ENCODE measurements at regions not wholly inside any gene's neighbourhood (a gene's known extent, or its start where the extent isn't known, plus 50 kb on each side); places are given as distances from the start of the nearest gene placed in this dataset.
"Not testable (repeated sequence)": the region's sequence is repeated elsewhere in the genome, so short reads cannot be mapped to it uniquely, and the experiment has no call there.

DNA sequence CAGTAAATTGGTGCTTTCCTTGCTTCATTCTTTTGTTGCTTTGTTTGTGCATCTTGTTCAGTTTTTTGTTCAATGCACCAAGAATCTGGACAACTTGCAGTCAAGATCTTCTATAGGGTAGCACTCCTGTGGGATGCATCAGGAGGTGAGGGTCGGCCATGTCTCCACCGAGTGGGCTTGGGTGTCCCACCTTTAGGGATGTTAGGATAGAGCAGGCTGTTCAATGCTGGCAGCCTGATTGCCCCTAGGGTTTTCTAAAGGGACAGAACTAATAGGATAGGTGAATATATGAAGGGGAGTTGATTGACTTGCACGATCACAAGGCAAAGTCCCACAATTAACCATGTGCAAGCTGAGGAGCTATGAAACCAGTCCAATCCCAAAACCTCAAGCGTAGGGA lies 109.9 kb downstream of the GLRX3 start:
- no peak overlapping the region for H3K4me3 Mint-ChIP-seq
- POLR2A ChIA-PET, result no interaction called here
- CTCF ChIA-PET, result no interaction called here
- peaks cover 4% of the 10 kb centered on the region for H3K9me3 Mint-ChIP-seq
- no peaks in the 10 kb centered on the region for H3K36me3 Mint-ChIP-seq (ENCODE audit: low read depth)
- H3K27ac Mint-ChIP-seq, result no peak overlapping the region
- peaks cover 14% of the 10 kb centered on the region for H3K4me1 Mint-ChIP-seq
- DNase-seq, result no peak
- peaks cover 32% of the 10 kb centered on the region for H3K27me3 Mint-ChIP-seq

DNA sequence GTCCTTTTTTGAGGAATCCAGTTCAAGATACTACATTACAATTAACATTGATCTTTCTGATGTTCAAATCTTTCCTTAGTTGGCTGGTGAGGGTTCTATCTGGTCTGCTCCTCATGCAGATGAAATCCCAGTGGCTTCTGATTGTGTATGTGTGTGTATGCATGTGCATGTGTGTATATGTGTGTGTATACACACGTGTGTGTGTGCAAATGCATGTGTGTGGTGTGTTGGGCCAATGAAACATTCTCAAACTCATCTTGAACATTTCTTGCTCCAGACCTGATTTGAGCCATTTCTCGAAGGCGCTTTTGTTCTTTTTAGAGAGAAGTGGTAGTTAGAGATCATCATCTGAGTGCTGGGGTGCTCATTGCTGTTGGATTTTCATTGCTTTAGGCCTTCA lies 113.9 kb downstream of the GLRX3 start:
- no peaks in the 10 kb centered on the region for H3K9me3 Mint-ChIP-seq
- H3K36me3 Mint-ChIP-seq (ENCODE audit: low read depth), result no peaks in the 10 kb centered on the region
- CTCF ChIA-PET, result no interaction called here
- no peak overlapping the region for H3K4me3 Mint-ChIP-seq
- no peaks in the 10 kb centered on the region for H3K4me1 Mint-ChIP-seq
- DNase-seq, result no peak
- POLR2A ChIA-PET, result no interaction called here
- H3K27ac Mint-ChIP-seq, result no peak overlapping the region
- peaks cover 12% of the 10 kb centered on the region for H3K27me3 Mint-ChIP-seq

DNA sequence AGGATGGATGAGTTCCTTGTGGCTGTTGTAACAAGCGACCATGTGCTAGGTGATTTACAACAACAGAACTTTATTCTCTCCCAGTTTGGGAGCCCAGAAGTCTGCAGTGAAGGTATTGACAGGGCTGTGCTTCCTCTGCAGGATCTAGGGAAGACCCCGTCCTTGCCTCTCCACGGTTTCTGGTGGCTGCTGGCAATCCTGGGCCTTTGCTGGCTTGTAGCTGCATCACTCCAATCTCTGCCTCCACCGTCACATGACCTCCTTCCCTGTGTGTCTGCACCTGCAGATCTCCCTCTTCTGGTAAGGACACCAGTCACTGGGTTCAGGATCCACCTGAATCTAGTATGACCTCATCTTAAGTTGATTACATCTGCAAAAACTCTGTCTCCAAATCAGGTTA lies 115.6 kb downstream of the GLRX3 start:
- POLR2A ChIA-PET, result no interaction called here
- no peak overlapping the region for H3K27ac Mint-ChIP-seq

DNA sequence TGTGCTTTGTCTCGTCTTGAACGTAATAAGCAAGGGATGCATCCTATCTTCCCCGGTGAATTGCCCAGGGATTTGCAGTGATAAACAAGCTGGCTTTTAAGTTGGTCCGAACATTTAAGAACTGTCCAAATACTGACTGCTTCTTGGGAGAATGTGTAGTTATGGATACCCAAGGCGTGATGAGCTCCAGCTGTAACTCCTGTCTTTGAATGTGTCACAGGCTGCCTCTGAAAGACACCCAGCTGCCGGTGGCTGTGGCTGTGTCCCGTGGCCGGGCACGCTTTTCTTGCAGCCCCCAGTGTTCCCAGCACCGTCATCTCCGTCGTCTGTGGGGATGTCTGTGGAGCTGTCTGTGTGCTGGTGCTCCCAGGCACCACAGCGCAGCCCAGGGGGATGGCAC lies 118.1 kb downstream of the GLRX3 start:
- no peaks in the 10 kb centered on the region for H3K27me3 Mint-ChIP-seq
- no peaks in the 10 kb centered on the region for H3K36me3 Mint-ChIP-seq (ENCODE audit: low read depth)
- CTCF ChIA-PET, result no interaction called here
- H3K27ac Mint-ChIP-seq, result no peak overlapping the region
- H3K9me3 Mint-ChIP-seq, result no peaks in the 10 kb centered on the region
- H3K4me3 Mint-ChIP-seq, result no peak overlapping the region
- POLR2A ChIA-PET, result no interaction called here
- H3K4me1 Mint-ChIP-seq, result no peaks in the 10 kb centered on the region
- no peak for DNase-seq

More for the DNA sequence above, 115.6 kb downstream of the GLRX3 start:
- Mint-ChIP-seq H3K9me3 (no peaks in the 10 kb centered on the region), H3K27me3 (peaks cover 5% of the 10 kb centered on the region), H3K4me1 (no peaks in the 10 kb centered on the region), H3K36me3 (ENCODE audit: low read depth) (no peaks in the 10 kb centered on the region), H3K4me3 (no peak overlapping the region)
- DNase-seq, result no peak
- CTCF ChIA-PET, result no interaction called here

- ChIA-PET CTCF (no interaction called here), POLR2A (no interaction called here)
- no peaks in the 10 kb centered on the region for H3K27me3 Mint-ChIP-seq
- no peak for DNase-seq
- H3K27ac Mint-ChIP-seq, result no peak overlapping the region
- no peaks in the 10 kb centered on the region for H3K36me3 Mint-ChIP-seq (ENCODE audit: low read depth)
- no peaks in the 10 kb centered on the region for H3K4me1 Mint-ChIP-seq
- H3K9me3 Mint-ChIP-seq, result no peaks in the 10 kb centered on the region
- H3K4me3 Mint-ChIP-seq, result no peak overlapping the region
Measured at GRCh38 chr10:130254662-130255061, 118.5 kb downstream of the GLRX3 start.

DNA sequence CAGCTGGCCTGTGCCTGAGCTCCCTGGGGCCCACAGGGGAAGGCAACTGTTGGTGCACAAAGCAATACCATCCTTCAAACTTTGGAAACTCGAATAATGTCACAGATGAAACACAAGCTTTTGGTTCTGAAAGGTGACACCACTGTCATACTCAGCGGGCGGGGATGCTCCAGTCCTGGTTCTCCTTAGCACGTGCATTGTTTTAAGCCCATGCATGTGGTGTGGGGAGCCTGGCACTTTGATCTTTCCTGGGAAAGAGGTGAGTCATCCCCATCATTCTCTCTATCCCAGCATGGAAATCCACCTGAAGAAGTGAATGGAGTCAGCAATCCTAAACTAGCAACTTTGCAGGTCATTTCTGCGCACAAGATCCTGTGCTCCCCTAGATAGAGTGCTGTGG lies 119.6 kb downstream of the GLRX3 start:
- Mint-ChIP-seq H3K27ac (no peak overlapping the region), H3K4me1 (no peaks in the 10 kb centered on the region), H3K27me3 (no peaks in the 10 kb centered on the region), H3K9me3 (no peaks in the 10 kb centered on the region), H3K36me3 (ENCODE audit: low read depth) (no peaks in the 10 kb centered on the region), H3K4me3 (no peak overlapping the region)
- ChIA-PET POLR2A (no interaction called here), CTCF (no interaction called here)
- DNase-seq, result no peak

- Mint-ChIP-seq H3K4me3 (no peak overlapping the region), H3K9me3 (peaks cover under 1% of the 10 kb centered on the region), H3K36me3 (ENCODE audit: low read depth) (no peaks in the 10 kb centered on the region), H3K27ac (no peak overlapping the region), H3K27me3 (no peaks in the 10 kb centered on the region), H3K4me1 (no peaks in the 10 kb centered on the region)
- POLR2A ChIA-PET, result no interaction called here
- DNase-seq, result no peak
- CTCF ChIA-PET, result no interaction called here
Measured at GRCh38 chr10:130257897-130258296, 121.7 kb downstream of the GLRX3 start.

GRCh38 chr10:130259380-130259779 lies 123.2 kb downstream of the GLRX3 start:
- Mint-ChIP-seq H3K9me3 (peaks cover 5% of the 10 kb centered on the region), H3K4me1 (no peaks in the 10 kb centered on the region), H3K4me3 (no peak overlapping the region), H3K27ac (no peak overlapping the region), H3K27me3 (no peaks in the 10 kb centered on the region), H3K36me3 (ENCODE audit: low read depth) (no peaks in the 10 kb centered on the region)
- ChIA-PET CTCF (no interaction called here), POLR2A (no interaction called here)
- DNase-seq, result no peak

DNA sequence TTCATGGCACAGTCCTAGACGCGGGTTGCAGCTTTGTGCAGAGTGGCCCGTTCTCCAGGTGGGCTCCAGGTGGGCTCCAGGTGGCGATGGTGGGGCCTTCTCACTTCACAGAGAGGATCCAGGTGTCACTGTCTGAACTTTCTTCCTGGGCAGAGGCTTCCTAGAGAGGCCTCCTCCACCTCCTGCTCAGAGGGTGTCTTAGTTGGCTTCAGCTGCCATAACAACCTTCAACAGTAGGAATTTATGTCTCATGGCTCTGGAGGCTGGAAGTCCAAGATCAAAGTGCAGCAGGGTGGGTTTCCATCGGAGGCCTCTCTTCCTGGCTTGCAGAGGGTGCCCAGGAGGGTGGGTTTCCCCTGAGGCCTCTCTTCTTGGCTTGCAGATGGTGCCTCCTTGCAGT lies 125.1 kb downstream of the GLRX3 start:
- Mint-ChIP-seq H3K27ac (no peak overlapping the region), H3K4me1 (no peaks in the 10 kb centered on the region), H3K4me3 (no peak overlapping the region), H3K36me3 (ENCODE audit: low read depth) (no peaks in the 10 kb centered on the region), H3K9me3 (peaks cover 9% of the 10 kb centered on the region), H3K27me3 (no peaks in the 10 kb centered on the region)
- DNase-seq, result no peak
- ChIA-PET POLR2A (no interaction called here), CTCF (no interaction called here)

DNA sequence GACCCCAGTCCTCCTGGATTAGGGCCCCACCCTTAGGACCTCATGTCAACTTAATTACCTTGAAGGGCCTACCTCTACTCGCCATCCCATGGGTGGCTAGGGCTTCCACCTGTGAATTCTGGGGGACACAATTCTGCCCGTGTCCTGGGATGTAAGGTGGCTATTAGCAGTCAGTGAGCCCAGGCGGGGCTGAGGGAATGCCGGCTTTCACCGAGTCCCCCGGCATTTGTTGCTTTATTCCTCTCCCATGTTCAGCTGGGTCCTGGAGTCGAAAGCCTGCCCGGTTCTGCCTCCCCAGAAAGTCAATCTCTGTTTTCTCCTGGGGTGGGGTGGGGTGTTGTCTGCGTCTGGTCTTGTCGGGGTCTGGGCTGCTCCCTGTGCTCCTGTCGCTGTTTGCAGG lies 125.6 kb downstream of the GLRX3 start:
- Mint-ChIP-seq H3K9me3 (peaks cover 9% of the 10 kb centered on the region), H3K4me1 (no peaks in the 10 kb centered on the region), H3K36me3 (ENCODE audit: low read depth) (no peaks in the 10 kb centered on the region), H3K4me3 (no peak overlapping the region), H3K27ac (no peak overlapping the region), H3K27me3 (no peaks in the 10 kb centered on the region)
- ChIA-PET CTCF (no interaction called here), POLR2A (no interaction called here)
- DNase-seq, result no peak

DNA sequence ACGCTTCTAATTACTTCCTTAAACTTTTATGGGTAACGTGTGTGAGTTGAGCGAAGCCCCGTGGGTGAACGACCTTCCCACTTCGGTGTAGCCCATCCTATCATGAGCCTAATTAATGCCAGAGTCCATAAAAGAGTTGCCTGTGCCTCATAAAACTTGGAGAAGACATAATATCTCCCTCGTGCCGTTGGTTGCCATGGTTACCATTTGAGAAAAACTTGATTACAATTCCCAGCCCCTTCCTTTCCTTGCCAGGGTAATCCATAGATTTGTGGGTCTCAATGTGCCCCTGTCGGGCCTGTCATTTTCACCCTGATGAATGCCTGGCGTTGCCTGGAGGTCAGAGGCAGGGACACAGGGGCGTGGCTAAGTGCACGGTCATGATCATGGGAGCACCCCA lies 127.1 kb downstream of the GLRX3 start:
- no peak overlapping the region for H3K4me3 Mint-ChIP-seq
- H3K27me3 Mint-ChIP-seq, result no peaks in the 10 kb centered on the region
- no peak overlapping the region for H3K27ac Mint-ChIP-seq
- no peaks in the 10 kb centered on the region for H3K36me3 Mint-ChIP-seq (ENCODE audit: low read depth)
- no peak for DNase-seq
- H3K4me1 Mint-ChIP-seq, result no peaks in the 10 kb centered on the region
- ChIA-PET POLR2A (no interaction called here), CTCF (no interaction called here)
- H3K9me3 Mint-ChIP-seq, result peaks cover 9% of the 10 kb centered on the region

- Mint-ChIP-seq H3K27me3 (no peaks in the 10 kb centered on the region), H3K27ac (no peak overlapping the region), H3K36me3 (ENCODE audit: low read depth) (no peaks in the 10 kb centered on the region), H3K4me3 (no peak overlapping the region), H3K4me1 (no peaks in the 10 kb centered on the region), H3K9me3 (peaks cover 12% of the 10 kb centered on the region)
- POLR2A ChIA-PET, result no interaction called here
- DNase-seq, result no peak
- CTCF ChIA-PET, result no interaction called here
Measured at GRCh38 chr10:130265542-130265941, 129.4 kb downstream of the GLRX3 start.

DNA sequence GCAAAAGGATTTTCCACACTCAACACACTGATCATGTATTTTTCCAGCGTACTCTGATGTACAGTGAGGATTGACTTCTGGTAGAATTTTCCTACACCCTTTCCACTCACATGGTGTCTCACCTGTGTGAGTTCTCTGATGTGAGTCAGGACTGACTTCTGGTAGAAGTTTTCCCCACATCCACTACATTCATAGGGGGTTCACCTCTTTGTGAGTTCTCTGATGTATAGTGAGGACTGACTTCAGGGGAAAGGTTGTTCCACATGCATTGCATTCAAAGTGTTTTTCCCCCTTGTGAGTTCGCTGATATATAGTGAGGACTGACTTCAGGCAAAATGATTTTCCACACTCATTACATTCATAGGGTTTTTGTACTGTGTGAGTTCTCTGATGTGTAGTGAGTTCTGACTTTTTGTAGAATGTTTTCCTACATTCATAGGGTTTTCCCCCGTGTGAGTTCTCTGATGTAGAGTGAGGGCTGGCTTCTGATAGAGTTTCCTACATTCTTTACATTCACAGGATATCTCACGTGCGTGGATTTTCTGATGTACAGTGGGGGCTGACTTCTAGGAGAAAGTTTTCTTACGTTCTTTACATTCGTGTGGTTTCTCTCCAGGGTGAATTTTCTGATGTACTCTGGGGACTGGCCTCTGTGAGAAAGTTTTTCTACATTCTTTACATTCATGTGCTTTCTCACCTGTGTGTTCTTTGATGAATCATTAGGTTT lies 146.5 kb downstream of the GLRX3 start:
- H3K9me3 Mint-ChIP-seq, result peaks cover 64% of the 10 kb centered on the region
- H3K4me3 Mint-ChIP-seq, result no peak overlapping the region
- CTCF ChIA-PET, result no interaction called here
- DNase-seq, result no peak
- H3K27ac Mint-ChIP-seq, result no peak overlapping the region
- H3K4me1 Mint-ChIP-seq, result no peaks in the 10 kb centered on the region
- peaks cover 4% of the 10 kb centered on the region for H3K36me3 Mint-ChIP-seq (ENCODE audit: low read depth)
- POLR2A ChIA-PET, result no interaction called here
- H3K27me3 Mint-ChIP-seq, result no peaks in the 10 kb centered on the region

GRCh38 chr10:130283219-130283545 lies 147.0 kb downstream of the GLRX3 start:
- Mint-ChIP-seq H3K4me3 (no peak overlapping the region), H3K9me3 (peaks cover 67% of the 10 kb centered on the region), H3K36me3 (ENCODE audit: low read depth) (peaks cover 4% of the 10 kb centered on the region), H3K27me3 (no peaks in the 10 kb centered on the region), H3K27ac (no peak overlapping the region), H3K4me1 (no peaks in the 10 kb centered on the region)
- ChIA-PET CTCF (no interaction called here), POLR2A (no interaction called here)
- no peak for DNase-seq

DNA sequence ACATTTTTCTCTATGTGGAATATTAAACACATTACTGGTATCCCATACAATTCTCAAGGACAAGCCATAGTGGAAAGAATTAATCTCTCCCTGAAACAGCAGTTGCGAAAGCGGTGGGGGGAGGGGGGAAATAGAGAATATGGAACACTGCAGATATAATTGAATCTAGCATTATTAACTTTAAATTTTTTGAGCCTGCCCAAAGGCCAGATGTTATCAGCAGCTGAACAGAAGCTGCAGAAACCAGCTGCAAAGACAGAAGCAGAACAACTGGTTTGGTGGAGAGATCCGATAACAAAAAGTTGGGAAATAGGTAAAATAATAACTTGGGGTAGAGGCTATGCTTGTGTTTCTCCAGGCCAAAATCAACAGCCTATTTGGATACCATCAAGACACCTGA lies 159.6 kb downstream of the GLRX3 start:
- H3K4me3 Mint-ChIP-seq; CTCF ChIA-PET; H3K27me3 Mint-ChIP-seq; H3K27ac Mint-ChIP-seq; DNase-seq; POLR2A ChIA-PET; H3K36me3 Mint-ChIP-seq (ENCODE audit: low read depth); H3K4me1 Mint-ChIP-seq: not testable (repeated sequence)
- H3K9me3 Mint-ChIP-seq, result peaks cover 54% of the 10 kb centered on the region
